Embryonic facial prominence (tissue), 1 donor: ENCODE measurements at regions not wholly inside any gene's neighbourhood (a gene's known extent, or its start where the extent isn't known, plus 50 kb on each side); places are given as distances from the start of the nearest gene placed in this dataset.
"Not testable (repeated sequence)": the region's sequence is repeated elsewhere in the genome, so short reads cannot be mapped to it uniquely, and the experiment has no call there.

ENCODE experiments used
- DNase-seq: peaks from one replicate; pipeline ENCODE4 v3.0.0-alpha.2; 2016; ENCODE audit errors: extremely low spot score

DNA sequence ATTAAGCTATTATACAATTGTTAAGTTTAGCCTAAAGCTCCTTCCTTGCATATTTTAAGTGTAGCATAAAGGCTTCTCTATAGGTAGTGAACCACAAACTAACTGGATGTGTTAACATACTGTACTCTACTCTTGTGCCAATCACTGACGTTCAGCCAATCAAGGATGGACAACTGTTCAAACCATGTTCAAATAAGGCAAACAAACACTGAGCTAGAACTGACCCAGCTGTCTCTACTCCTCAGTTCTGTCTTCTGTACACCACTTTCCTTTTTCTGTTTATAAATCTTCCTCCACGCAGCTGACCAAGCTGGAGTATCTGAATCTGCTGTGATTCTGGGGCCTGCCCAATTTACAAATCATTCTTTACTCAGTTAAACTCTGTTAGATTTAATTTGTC lies 188.7 kb upstream of the MBL2 start:
- no peak for DNase-seq

GRCh38 chr10:52959810-52960209 lies 187.2 kb upstream of the MBL2 start:
- DNase-seq: no peak

DNA sequence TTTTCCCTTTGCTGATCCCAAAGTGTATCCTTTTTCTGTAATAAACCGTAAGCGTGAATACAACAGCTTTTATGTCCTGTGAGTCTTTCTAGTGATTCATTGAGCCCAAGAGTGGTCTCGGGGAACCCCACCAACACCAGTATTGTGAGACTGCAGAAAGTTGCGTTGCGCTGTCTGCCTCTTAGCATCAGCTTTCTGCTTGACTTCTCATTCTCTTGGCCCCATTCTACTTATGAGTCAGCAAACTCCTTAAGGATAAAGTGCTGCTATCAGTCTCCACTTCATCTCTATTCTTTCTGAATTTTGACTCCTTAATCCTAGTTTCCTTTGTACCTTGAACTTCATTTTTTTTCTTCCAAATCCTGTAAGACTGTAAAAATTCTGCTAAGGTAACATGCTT lies 184.3 kb upstream of the MBL2 start:
- no peak for DNase-seq

DNA sequence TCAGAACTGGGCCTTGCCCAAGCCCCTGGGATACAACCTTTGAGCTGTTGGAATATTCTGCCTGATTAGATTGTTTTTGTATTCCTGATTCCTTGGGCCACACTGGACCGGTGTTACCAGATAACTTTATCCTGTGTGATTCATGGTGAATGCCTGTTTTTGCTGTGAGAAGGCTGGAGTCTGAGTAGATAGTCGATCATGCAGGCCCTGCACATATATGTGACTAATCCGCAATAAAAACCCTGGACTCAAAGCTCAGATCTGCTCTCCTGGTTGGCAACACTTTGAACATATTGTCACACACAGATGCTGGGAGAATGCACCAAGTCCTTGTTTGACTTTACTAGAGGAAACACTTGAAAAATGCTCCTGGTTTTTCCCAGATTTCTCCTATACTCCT lies 183.9 kb upstream of the MBL2 start:
- no peak for DNase-seq

- no peak for DNase-seq
These were observed 182.8 kb upstream of the MBL2 start for GRCh38 chr10:52955337-52955736.

- DNase-seq: no peak
These were observed 181.8 kb upstream of the MBL2 start for GRCh38 chr10:52954407-52954806.

DNA sequence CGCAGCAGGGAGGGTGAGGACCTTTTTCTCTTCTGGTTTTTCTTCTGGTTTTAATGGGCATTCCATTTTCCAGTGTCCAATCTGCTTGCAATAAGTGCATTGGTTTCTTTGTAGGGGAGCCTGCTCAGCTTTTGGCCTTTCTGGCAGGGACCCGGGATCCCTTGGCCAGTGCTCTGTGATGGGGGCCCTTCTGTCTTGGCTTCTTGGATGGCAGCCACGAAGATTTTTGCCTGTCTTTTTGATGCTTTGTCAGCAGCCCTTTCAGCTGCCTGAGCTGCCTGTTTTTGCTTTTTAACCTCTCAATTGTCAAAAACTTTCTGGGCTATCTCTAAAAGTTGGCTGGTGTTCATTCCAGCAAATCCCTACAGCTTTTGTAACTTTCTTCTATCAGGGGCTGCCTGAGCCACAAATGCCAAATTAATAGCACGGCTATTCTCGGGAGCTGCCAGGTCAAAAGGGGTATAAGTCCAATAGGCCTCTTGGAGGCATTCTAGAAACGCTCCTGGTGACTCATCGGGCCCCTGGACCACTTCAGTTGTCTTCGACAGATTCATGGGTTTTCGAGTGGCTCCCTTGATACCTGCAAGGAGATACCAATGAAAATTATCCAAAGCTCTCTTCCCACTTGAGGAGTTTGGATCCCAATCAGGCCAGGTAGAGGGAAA lies 179.9 kb upstream of the MBL2 start:
- no peak for DNase-seq

DNA sequence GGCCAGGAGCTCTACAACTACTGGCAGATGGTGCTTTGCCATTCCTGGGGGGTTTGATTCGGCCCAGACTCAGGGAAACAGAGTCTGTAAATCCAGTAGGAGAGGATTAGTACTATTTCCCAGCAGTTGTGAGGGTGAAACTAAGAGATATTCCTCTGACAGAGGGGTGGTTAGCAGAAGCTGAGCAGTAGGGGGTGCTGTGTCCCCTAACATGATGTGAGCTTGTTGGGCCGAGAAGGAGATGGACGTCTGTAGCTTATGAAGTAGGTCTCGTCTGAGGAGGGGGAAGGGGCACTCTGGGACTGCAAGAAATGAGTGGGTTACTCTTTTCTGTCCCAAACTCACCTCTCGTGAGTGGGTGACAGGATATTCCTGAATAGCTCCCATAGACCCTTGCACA lies 179.2 kb upstream of the MBL2 start:
- no peak for DNase-seq

DNA sequence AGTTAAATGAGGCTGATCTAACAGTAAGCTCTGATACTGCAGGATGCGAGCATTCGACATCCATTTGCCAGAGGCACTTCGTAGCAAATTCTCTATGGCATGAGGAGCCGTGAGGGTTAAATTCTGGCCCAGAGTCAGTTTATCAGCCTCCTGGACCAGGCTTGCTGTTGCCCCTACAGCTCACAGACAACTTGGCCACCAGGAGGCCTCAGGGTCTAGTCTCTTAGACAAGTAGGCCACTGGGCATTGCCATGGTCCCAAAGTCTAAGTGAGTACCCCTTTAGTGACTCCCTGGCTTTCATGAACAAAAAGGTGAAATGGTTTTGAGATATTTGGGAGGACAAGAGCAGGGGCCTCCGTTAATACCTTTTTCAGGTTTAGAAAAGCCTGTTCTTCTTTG lies 178.0 kb upstream of the MBL2 start:
- DNase-seq: no peak

DNA sequence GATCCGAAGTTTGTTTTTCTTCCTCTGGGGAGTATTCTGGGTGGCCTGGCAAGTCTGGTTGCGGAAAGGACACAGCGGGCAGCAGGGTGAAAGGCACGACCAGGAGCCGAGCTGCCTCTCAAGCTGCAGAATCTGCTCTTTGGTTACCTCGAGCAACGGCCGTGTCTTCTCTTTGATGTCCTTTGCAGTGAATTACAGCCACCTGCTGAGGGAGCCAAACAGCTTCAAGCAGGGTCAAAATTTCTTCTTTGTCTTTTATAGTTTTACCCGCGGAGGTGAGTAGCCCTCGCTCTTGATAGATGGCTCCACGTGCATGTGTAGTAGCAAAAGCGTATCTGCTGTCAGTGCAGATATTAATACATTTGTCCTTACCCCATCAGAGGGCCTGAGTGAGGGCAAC lies 177.3 kb upstream of the MBL2 start:
- DNase-seq: no peak

GRCh38 chr10:52946486-52946885 lies 173.9 kb upstream of the MBL2 start:
- no peak for DNase-seq

DNA sequence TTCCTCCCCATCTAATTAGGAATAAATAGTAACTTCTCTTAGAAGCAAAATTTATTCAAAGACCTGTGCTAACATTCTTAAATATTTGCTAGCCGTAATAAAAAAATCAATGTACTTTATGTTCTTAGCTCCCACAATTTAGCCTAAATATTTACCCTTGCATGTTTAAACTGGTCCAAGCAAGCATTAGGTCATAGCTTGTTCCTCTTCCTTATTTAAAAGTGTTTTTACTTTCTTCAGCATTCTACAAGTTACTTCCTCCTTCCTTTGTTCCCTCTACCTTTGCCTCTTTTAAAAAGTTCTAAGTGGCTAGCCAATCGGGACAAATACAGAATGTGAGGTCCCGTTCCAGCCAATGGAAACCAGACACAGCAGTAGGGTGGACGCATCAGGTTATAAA lies 172.9 kb upstream of the MBL2 start:
- not testable (repeated sequence) for DNase-seq

DNA sequence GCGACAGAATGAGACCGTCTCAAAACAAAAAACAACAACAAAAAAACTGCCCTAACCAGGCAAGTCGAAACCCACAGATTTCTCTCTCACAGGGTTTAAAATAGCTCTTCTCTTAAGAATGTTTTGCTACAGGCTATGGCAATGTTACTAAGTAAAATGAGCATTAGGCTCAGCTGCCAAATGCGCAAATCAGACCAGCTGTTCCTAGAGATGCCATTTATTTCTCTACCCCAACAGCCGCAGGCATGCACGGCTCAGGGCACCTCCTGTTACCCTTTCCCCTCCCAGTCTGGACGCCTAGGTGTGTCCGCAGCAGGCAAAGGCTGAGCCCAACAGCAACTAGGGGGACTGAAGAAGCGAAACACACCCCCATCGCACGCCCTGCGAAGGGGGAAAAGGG lies 168.3 kb upstream of the MBL2 start:
- no peak for DNase-seq

- no peak for DNase-seq
These were observed 167.3 kb upstream of the MBL2 start for GRCh38 chr10:52939894-52940293.

DNA sequence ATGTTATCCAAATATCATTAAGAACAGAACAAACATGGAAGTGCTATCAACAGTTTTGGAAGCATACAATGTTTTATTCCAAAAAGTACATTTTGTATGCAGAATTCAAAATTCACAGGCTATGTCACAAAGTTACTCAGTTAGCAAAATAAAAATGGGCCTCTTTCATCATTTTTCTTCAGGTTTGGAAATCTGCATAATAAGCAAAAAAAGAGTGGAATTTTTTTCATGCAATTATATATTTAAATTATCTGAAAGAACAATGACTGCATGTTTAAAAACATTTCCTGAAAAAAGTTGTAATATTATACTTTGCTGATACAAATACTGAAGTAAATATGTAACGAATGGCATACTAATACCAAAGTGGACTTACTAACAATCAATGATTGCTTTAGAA lies 161.2 kb upstream of the MBL2 start:
- DNase-seq: no peak

- no peak for DNase-seq
These were observed 155.1 kb upstream of the MBL2 start for GRCh38 chr10:52927678-52928077.

DNA sequence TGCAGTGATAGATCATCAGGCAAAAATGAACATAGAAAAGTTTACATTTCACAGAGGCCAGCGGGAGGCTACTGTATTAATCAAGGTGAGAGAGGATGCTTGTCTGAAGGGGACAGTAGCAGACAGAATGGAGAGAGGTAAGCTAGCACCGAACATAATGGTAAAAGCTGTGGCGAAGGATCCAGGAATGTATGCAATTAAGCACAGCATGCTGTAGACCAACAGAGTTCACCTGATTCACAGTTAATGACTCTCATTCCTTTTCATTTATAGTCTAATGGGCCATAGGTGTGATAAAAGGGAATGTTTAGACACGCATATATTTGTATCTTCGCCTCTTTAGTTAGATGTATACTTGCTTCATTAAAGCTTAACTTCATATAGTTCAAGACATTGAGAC lies 150.9 kb upstream of the MBL2 start:
- no peak for DNase-seq

GRCh38 chr10:52918714-52919305 lies 146.2 kb upstream of the MBL2 start:
- DNase-seq: no peak

DNA sequence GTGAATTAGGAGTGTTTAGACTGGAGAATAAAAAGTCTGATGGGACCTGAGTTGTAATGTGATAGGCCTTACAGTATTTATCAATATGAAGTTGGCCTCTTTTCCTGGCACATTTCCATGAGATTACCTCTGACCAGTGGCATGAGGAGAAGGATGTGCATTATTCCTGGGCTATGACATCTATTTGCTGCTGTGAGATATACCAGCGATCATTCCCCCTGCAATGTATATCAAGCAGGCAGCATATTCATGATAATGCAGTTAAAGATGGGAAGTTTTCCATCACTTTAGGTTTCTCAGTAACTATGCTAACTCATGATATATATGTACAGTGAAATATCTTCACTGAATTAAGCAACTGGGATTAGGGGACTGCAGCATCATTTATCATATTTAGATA lies 142.8 kb upstream of the MBL2 start:
- DNase-seq: no peak

- DNase-seq: no peak
These were observed 138.6 kb upstream of the MBL2 start for GRCh38 chr10:52911163-52911562.

DNA sequence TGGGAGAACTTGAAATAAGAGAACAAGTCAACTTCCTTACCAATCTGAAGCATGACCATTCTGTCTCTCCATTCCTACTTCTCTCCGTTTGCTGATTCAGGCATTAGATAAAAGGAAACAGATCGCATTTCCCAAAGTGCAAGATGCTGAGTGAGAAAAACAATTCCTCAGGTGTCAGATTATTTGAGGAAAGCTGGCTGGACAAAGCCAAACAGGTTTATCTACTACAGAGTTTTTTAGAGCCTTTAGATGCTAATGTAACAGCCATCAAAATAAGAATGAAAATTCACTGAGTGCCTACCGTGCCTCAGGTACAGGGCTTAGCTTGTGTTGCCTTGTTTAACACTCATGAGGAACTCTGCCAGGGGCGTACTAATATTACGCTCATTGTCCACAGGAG lies 135.9 kb upstream of the MBL2 start:
- no peak for DNase-seq

DNA sequence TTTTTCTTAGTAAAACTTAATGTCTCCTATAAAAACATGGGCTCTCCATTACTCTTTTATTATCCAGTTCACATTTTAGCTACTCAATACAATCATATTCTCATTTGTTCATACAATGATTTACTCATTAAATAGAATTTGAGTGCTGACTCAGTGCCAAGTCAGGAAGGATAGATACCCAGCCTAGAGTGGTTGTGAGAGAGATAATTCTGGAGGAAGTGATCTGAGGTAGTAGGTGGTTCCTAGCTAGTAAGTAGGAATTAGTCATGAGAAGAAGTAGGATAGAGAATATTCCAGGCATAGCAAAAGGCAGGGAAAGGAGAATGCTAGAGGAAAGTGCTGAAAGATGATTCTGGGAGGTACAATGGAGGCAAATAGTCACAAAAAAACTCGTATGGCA lies 133.5 kb upstream of the MBL2 start:
- DNase-seq: no peak

- no peak for DNase-seq
These were observed 130.9 kb upstream of the MBL2 start for GRCh38 chr10:52903397-52903938.

DNA sequence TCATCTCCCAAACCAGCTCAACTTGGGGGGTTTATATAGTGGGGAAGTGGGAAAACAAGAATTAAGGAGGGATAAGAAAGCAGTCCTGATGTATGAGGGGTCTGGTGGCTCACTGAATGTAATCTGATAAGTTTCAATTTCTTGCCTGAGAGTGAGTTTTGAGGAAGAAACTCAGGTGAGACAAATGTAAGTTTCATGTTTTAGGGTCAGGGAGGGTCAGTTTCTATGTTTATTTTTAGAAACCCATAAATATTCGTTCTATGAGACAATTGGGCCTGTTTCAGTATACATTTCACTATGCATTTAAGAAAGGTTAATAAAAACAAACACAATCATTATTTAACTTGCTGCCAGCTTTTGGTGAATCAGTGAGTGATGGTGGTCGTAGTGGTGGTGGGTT lies 128.0 kb upstream of the MBL2 start:
- DNase-seq: no peak
